Mesendoderm (in vitro differentiated cells): ENCODE measurements at regions not wholly inside any gene's neighbourhood (a gene's known extent, or its start where the extent isn't known, plus 50 kb on each side); places are given as distances from the start of the nearest gene placed in this dataset.

Source experiments
- DNase-seq: peaks from one replicate; pipeline ENCODE4 v3.0.0; 2013
- H2AK5ac ChIP-seq: 2 replicates; pipeline ENCODE4 v1.6.1; 2013; ENCODE audit warnings: low read length, inconsistent platforms
- H2BK120ac ChIP-seq: 2 replicates; pipeline ENCODE4 v1.6.1; 2013; ENCODE audit warnings: low read depth, mild to moderate bottlenecking, low read length, moderate library complexity, mixed read lengths
- H2BK15ac ChIP-seq: replicated peaks from 2 replicates; pipeline ENCODE4 v1.6.1; 2013; ENCODE audit warnings: low read depth, mild to moderate bottlenecking, moderate library complexity
- H2BK5ac ChIP-seq: 2 replicates; pipeline ENCODE4 v1.6.1; 2013; ENCODE audit warnings: low read length, inconsistent platforms
- H3K18ac ChIP-seq: 2 replicates; pipeline ENCODE4 v1.6.1; 2013; ENCODE audit warnings: mild to moderate bottlenecking, low read length, mixed read lengths
- H3K23ac ChIP-seq: one replicate; pipeline ENCODE4 v1.6.1; 2013; ENCODE audit warnings: low read length
- H3K27ac ChIP-seq: 2 replicates; pipeline ENCODE4 v1.5.1; 2013; ENCODE audit warnings: low read depth, mild to moderate bottlenecking, inconsistent platforms, low read length, moderate library complexity
- H3K27me3 ChIP-seq: 2 replicates; pipeline ENCODE4 v1.6.1; 2013; ENCODE audit warnings: low read length, control low read depth, mild to moderate bottlenecking, inconsistent platforms; ENCODE audit not compliant: insufficient read depth, poor library complexity
- H3K36me3 ChIP-seq: 2 replicates; pipeline ENCODE4 v1.6.1; 2013; ENCODE audit warnings: low read length, inconsistent platforms; ENCODE audit not compliant: control insufficient read depth, insufficient read depth
- H3K4ac ChIP-seq: one replicate; pipeline ENCODE4 v1.6.1; 2013; ENCODE audit warnings: low read depth, mild to moderate bottlenecking, low read length, moderate library complexity
- H3K4me1 ChIP-seq: 2 replicates; pipeline ENCODE4 v1.6.1; 2013; ENCODE audit warnings: low read depth, low read length, inconsistent platforms; ENCODE audit not compliant: control insufficient read depth
- H3K4me2 ChIP-seq: 2 replicates; pipeline ENCODE4 v1.6.1; 2013; ENCODE audit warnings: low read length
- H3K4me3 ChIP-seq: 2 replicates; pipeline ENCODE4 v1.5.1; 2013; ENCODE audit warnings: mild to moderate bottlenecking, low read length
- H3K56ac ChIP-seq: one replicate; pipeline ENCODE4 v1.6.1; 2013; ENCODE audit warnings: low read length
- H3K79me1 ChIP-seq: 2 replicates; pipeline ENCODE4 v1.6.1; 2013; ENCODE audit warnings: low read length, inconsistent platforms
- H3K79me2 ChIP-seq: 2 replicates; pipeline ENCODE4 v1.6.1; 2013; ENCODE audit warnings: mild to moderate bottlenecking, low read length; ENCODE audit not compliant: control insufficient read depth, insufficient read depth
- H3K9ac ChIP-seq: 2 replicates; pipeline ENCODE4 v1.6.1; 2013; ENCODE audit warnings: low read length, inconsistent platforms
- H4K5ac ChIP-seq: one replicate; pipeline ENCODE4 v1.6.1; 2013; ENCODE audit warnings: low read length
- H4K8ac ChIP-seq: one replicate; pipeline ENCODE4 v1.6.1; 2013; ENCODE audit warnings: low read depth, mild to moderate bottlenecking, control low read depth, low read length, moderate library complexity
- WGBS: extraction: QIAGEN DNeasy Blood & Tissue Kit; methylation state at CpG from one replicate; pipeline ENCODE4 v1.1.7; 2013; ENCODE audit warnings: low lambda C conversion rate, missing lambda C conversion rate; ENCODE audit not compliant: insufficient coverage; ENCODE audit errors: extremely low coverage; 5-methylcytosine and 5-hydroxymethylcytosine counted together

GRCh38 chr5:2848619-2849018, 97.1 kb upstream of the IRX2 start:
- Histone ChIP-seq H3K36me3 (no peaks in the 10 kb centered on the region), H3K18ac (no peak overlapping the region)

GRCh38 chr5:2847608-2848007, 96.1 kb upstream of the IRX2 start:
- Histone ChIP-seq H3K23ac (no peak overlapping the region), H2AK5ac (no peak overlapping the region), H3K27ac (no peak overlapping the region), H3K79me2 (no peaks in the 10 kb centered on the region), H3K18ac (no peak overlapping the region), H3K27me3 (no peaks in the 10 kb centered on the region), H3K4me3 (no peak overlapping the region), H3K79me1 (no peaks in the 10 kb centered on the region), H3K4me2 (no peak overlapping the region), H2BK120ac (no peak overlapping the region), H4K5ac (no peak overlapping the region), H3K36me3 (no peaks in the 10 kb centered on the region), H3K56ac (no peak overlapping the region), H3K9ac (no peak overlapping the region), H3K4ac (no peak overlapping the region), H2BK15ac (no peak overlapping the region), H2BK5ac (no peak overlapping the region), H3K4me1 (no peaks in the 10 kb centered on the region), H4K8ac (no peak overlapping the region)
- DNase-seq: no peak
- WGBS: no CpG with 5 or more reads among the region's 11 CpGs

More at GRCh38 chr5:2848619-2849018, 97.1 kb upstream of the IRX2 start:
- Histone ChIP-seq H3K4me1 (no peaks in the 10 kb centered on the region), H2AK5ac (no peak overlapping the region), H3K27me3 (no peaks in the 10 kb centered on the region), H4K5ac (no peak overlapping the region), H3K79me1 (no peaks in the 10 kb centered on the region), H3K27ac (no peak overlapping the region), H4K8ac (no peak overlapping the region), H3K79me2 (no peaks in the 10 kb centered on the region), H3K4me3 (no peak overlapping the region), H3K4me2 (no peak overlapping the region), H2BK120ac (no peak overlapping the region), H2BK5ac (no peak overlapping the region), H3K9ac (no peak overlapping the region), H3K4ac (no peak overlapping the region), H2BK15ac (no peak overlapping the region), H3K56ac (no peak overlapping the region), H3K23ac (no peak overlapping the region)
- no CpG with 5 or more reads among the region's 11 CpGs for WGBS
- peak; percentile 30 for DNase-seq

GRCh38 chr5:2841208-2841607, 89.7 kb upstream of the IRX2 start:
- Histone ChIP-seq H4K5ac (no peak overlapping the region), H3K79me2 (no peaks in the 10 kb centered on the region), H3K36me3 (no peaks in the 10 kb centered on the region), H2BK120ac (no peak overlapping the region), H2AK5ac (no peak overlapping the region), H3K79me1 (no peaks in the 10 kb centered on the region), H3K4me2 (no peak overlapping the region), H3K18ac (no peak overlapping the region), H3K23ac (no peak overlapping the region), H3K27ac (no peak overlapping the region), H2BK15ac (no peak overlapping the region), H3K4me3 (no peak overlapping the region), H3K27me3 (no peaks in the 10 kb centered on the region), H3K56ac (no peak overlapping the region), H3K9ac (no peak overlapping the region), H3K4me1 (no peaks in the 10 kb centered on the region), H2BK5ac (no peak overlapping the region), H4K8ac (no peak overlapping the region), H3K4ac (no peak overlapping the region)
- no peak for DNase-seq
- no CpG with 5 or more reads among the region's 5 CpGs for WGBS

- Histone ChIP-seq H2BK120ac (no peak overlapping the region), H4K5ac (no peak overlapping the region), H3K4me3 (no peak overlapping the region), H2BK15ac (no peak overlapping the region), H3K18ac (no peak overlapping the region), H3K79me2 (no peaks in the 10 kb centered on the region), H3K4ac (no peak overlapping the region), H2BK5ac (no peak overlapping the region), H3K4me1 (no peaks in the 10 kb centered on the region), H4K8ac (no peak overlapping the region), H3K9ac (no peak overlapping the region), H2AK5ac (no peak overlapping the region), H3K36me3 (no peaks in the 10 kb centered on the region), H3K27ac (no peak overlapping the region), H3K23ac (no peak overlapping the region), H3K56ac (no peak overlapping the region), H3K4me2 (no peak overlapping the region), H3K27me3 (no peaks in the 10 kb centered on the region), H3K79me1 (no peaks in the 10 kb centered on the region)
- WGBS: no CpG with 5 or more reads among the region's 10 CpGs
- DNase-seq: no peak
These were observed 89.0 kb upstream of the IRX2 start for GRCh38 chr5:2840372-2840915.

GRCh38 chr5:2836133-2836532, 84.7 kb upstream of the IRX2 start:
- H4K8ac ChIP-seq: no peak overlapping the region
- no peaks in the 10 kb centered on the region for H3K4me1 ChIP-seq
- H2AK5ac ChIP-seq: no peak overlapping the region
- H3K56ac ChIP-seq: no peak overlapping the region
- H3K79me2 ChIP-seq: no peaks in the 10 kb centered on the region
- no peaks in the 10 kb centered on the region for H3K27me3 ChIP-seq
- no peak for DNase-seq
- no peak overlapping the region for H2BK5ac ChIP-seq
- H3K4me3 ChIP-seq: no peak overlapping the region
- no peak overlapping the region for H2BK15ac ChIP-seq
- H3K9ac ChIP-seq: no peak overlapping the region
- no peak overlapping the region for H4K5ac ChIP-seq
- no peak overlapping the region for H3K18ac ChIP-seq
- no peak overlapping the region for H3K4me2 ChIP-seq
- no peaks in the 10 kb centered on the region for H3K36me3 ChIP-seq
- H2BK120ac ChIP-seq: no peak overlapping the region
- no CpG with 5 or more reads among the region's 5 CpGs for WGBS
- no peaks in the 10 kb centered on the region for H3K79me1 ChIP-seq
- no peak overlapping the region for H3K4ac ChIP-seq
- no peak overlapping the region for H3K23ac ChIP-seq
- no peak overlapping the region for H3K27ac ChIP-seq

GRCh38 chr5:2833556-2833955, 82.1 kb upstream of the IRX2 start:
- Histone ChIP-seq H3K4me2 (no peak overlapping the region), H3K23ac (no peak overlapping the region), H3K56ac (no peak overlapping the region), H3K9ac (no peak overlapping the region), H3K79me1 (no peaks in the 10 kb centered on the region), H2BK15ac (no peak overlapping the region), H4K8ac (no peak overlapping the region), H2AK5ac (no peak overlapping the region), H3K4me1 (no peaks in the 10 kb centered on the region), H3K18ac (no peak overlapping the region), H3K27ac (no peak overlapping the region), H3K27me3 (no peaks in the 10 kb centered on the region), H3K4me3 (no peak overlapping the region), H3K79me2 (no peaks in the 10 kb centered on the region), H2BK5ac (no peak overlapping the region), H4K5ac (no peak overlapping the region), H3K36me3 (no peaks in the 10 kb centered on the region), H3K4ac (no peak overlapping the region), H2BK120ac (no peak overlapping the region)
- no CpG with 5 or more reads among the region's 11 CpGs for WGBS
- DNase-seq: no peak
